Vagina (tissue), 2 donors: ENCODE measurements at regions not wholly inside any gene's neighbourhood (a gene's known extent, or its start where the extent isn't known, plus 50 kb on each side); places are given as distances from the start of the nearest gene placed in this dataset.

Experiments
- DNase-seq, 2 donors: peaks; one replicate each; pipeline ENCODE4 v3.0.0-alpha.2; 2017; ENCODE audit errors: extremely low spot score in 2 of 2
- H3K27ac ChIP-seq: fragments of 200-600 bp; sonication (generic); one replicate; pipeline ENCODE4 v1.5.1; 2019
- H3K27me3 ChIP-seq: fragments of 200-600 bp; sonication (generic); one replicate; pipeline ENCODE4 v1.5.1; 2019
- H3K36me3 ChIP-seq, 2 donors: fragments of 200-600 bp; sonication (generic); one replicate each; pipeline ENCODE4 v1.5.1; 2017 to 2019
- H3K4me1 ChIP-seq: fragments of 200-600 bp; sonication (generic); one replicate; pipeline ENCODE4 v1.5.1; 2019
- H3K4me3 ChIP-seq, 2 donors: fragments of 200-600 bp; sonication (generic); 1 replicate in 1 of 2; 2 replicates in 1 of 2; pipeline ENCODE4 v1.5.1; 2016 to 2019
- H3K9me3 ChIP-seq: fragments of 200-600 bp; sonication (generic); one replicate; pipeline ENCODE4 v1.5.1; 2019
- CTCF ChIP-seq, 3 experiments: fragments of 450-650 bp in 2 of 3; fragments of 200-600 bp in 1 of 3; sonication (generic) in 1 of 3; IDR thresholded peaks; one replicate each; pipeline ENCODE4 v1.5.1; 2017 to 2019; ENCODE audit warnings: antibody characterized with exemption in 3 of 3, mild to moderate bottlenecking in 2 of 3, moderate library complexity in 2 of 3
- POLR2A ChIP-seq, 2 donors: fragments of 450-650 bp; IDR thresholded peaks; one replicate each; pipeline ENCODE4 v1.6.1; 2017; ENCODE audit warnings: antibody characterized with exemption in 2 of 2, mild to moderate bottlenecking in 2 of 2, moderate library complexity in 2 of 2
- POLR2AphosphoS5 ChIP-seq, 2 donors: sonication (generic); formaldehyde crosslinking; IDR thresholded peaks; one replicate each; pipeline ENCODE4 v1.9.0; 2017; ENCODE audit warnings: antibody characterized with exemption in 2 of 2, mild to moderate bottlenecking in 2 of 2, low read depth in 1 of 2; ENCODE audit not compliant: insufficient read depth in 1 of 2
- intact Hi-C: fragments of 100-400 bp; cut with DNase I; formaldehyde crosslinking; loops from one replicate; pipeline ENCODE4 v1.15.1; 2023

- H3K27me3 ChIP-seq: no peaks in the 10 kb centered on the region
- DNase-seq: no peak
- intact Hi-C loops: no loop called here
- H3K4me1 ChIP-seq: no peaks in the 10 kb centered on the region
- TF ChIP-seq POLR2A (IDR thresholded peaks at IDR 0.05) (no peak), POLR2AphosphoS5 (IDR thresholded peaks at IDR 0.05; ENCODE audit: insufficient read depth in 1 of 2, low read depth in 1 of 2) (no peak), CTCF (IDR thresholded peaks at IDR 0.05) (no peak)
- no peak overlapping the region for H3K27ac ChIP-seq
- H3K9me3 ChIP-seq: no peaks in the 10 kb centered on the region
- H3K36me3 ChIP-seq: no peaks in the 10 kb centered on the region
- H3K4me3 ChIP-seq: no peak overlapping the region
These were observed 298.7 kb upstream of the ARRDC4 start for GRCh38 chr15:97661796-97662195.

- Histone ChIP-seq H3K36me3 (no peaks in the 10 kb centered on the region), H3K9me3 (no peaks in the 10 kb centered on the region), H3K4me3 (no peak overlapping the region), H3K27me3 (no peaks in the 10 kb centered on the region), H3K4me1 (no peaks in the 10 kb centered on the region), H3K27ac (no peak overlapping the region)
- DNase-seq: no peak
- intact Hi-C loops: no loop called here
- no peak for TF ChIP-seq CTCF (IDR thresholded peaks at IDR 0.05)
- TF ChIP-seq POLR2AphosphoS5 (IDR thresholded peaks at IDR 0.05; ENCODE audit: insufficient read depth in 1 of 2, low read depth in 1 of 2): no peak
- no peak for TF ChIP-seq POLR2A (IDR thresholded peaks at IDR 0.05)
These were observed 287.9 kb upstream of the ARRDC4 start for GRCh38 chr15:97672586-97672985.

GRCh38 chr15:97678656-97679055 is 281.8 kb upstream of the ARRDC4 start:
- no peak for DNase-seq
- H3K27ac ChIP-seq: no peak overlapping the region
- intact Hi-C loops: no loop called here
- TF ChIP-seq POLR2A (IDR thresholded peaks at IDR 0.05): no peak
- TF ChIP-seq POLR2AphosphoS5 (IDR thresholded peaks at IDR 0.05; ENCODE audit: insufficient read depth in 1 of 2, low read depth in 1 of 2): no peak
- no peak for TF ChIP-seq CTCF (IDR thresholded peaks at IDR 0.05)
- H3K27me3 ChIP-seq: no peaks in the 10 kb centered on the region
- no peaks in the 10 kb centered on the region for H3K4me1 ChIP-seq
- no peak overlapping the region for H3K4me3 ChIP-seq
- H3K9me3 ChIP-seq: no peaks in the 10 kb centered on the region
- no peaks in the 10 kb centered on the region for H3K36me3 ChIP-seq

GRCh38 chr15:97679106-97679688 is 281.3 kb upstream of the ARRDC4 start:
- Histone ChIP-seq H3K27me3 (no peaks in the 10 kb centered on the region), H3K27ac (no peak overlapping the region)
- intact Hi-C loops: no loop called here

More at GRCh38 chr15:97679106-97679688, 281.3 kb upstream of the ARRDC4 start:
- Histone ChIP-seq H3K9me3 (no peaks in the 10 kb centered on the region), H3K36me3 (no peaks in the 10 kb centered on the region), H3K4me1 (no peaks in the 10 kb centered on the region), H3K4me3 (no peak overlapping the region)
- TF ChIP-seq POLR2A (IDR thresholded peaks at IDR 0.05) (no peak), POLR2AphosphoS5 (IDR thresholded peaks at IDR 0.05; ENCODE audit: insufficient read depth in 1 of 2, low read depth in 1 of 2) (no peak), CTCF (IDR thresholded peaks at IDR 0.05) (no peak)
- no peak for DNase-seq
